NCI-H2029 (cell line): ENCODE measurements at regions not wholly inside any gene's neighbourhood (a gene's known extent, or its start where the extent isn't known, plus 50 kb on each side); places are given as distances from the start of the nearest gene placed in this dataset.

Source experiments
- DNase-seq: peaks from one replicate; lab custom pipeline; 2025; lab: John Stamatoyannopoulos, UW

- DNase-seq = no peak
Measured at GRCh38 chr22:23522623-23523251, 57.4 kb downstream of the IGLL1 start.

GRCh38 chr22:23521441-23522113 is 58.5 kb downstream of the IGLL1 start:
- peak; percentile 98 for DNase-seq

- DNase-seq = no peak
Measured at GRCh38 chr22:23520863-23521440, 59.1 kb downstream of the IGLL1 start.

- no peak for DNase-seq
Measured at GRCh38 chr22:23519442-23520157, 60.5 kb downstream of the IGLL1 start.

GRCh38 chr22:23518376-23519187 is 61.5 kb downstream of the IGLL1 start:
- no peak for DNase-seq

GRCh38 chr22:23517804-23518375 is 62.2 kb downstream of the IGLL1 start:
- DNase-seq = no peak

- no peak for DNase-seq
Measured at GRCh38 chr22:23516304-23516703, 63.8 kb downstream of the IGLL1 start.

- DNase-seq = no peak
Measured at GRCh38 chr22:23514322-23515038, 65.6 kb downstream of the IGLL1 start.

- no peak for DNase-seq
Measured at GRCh38 chr22:23513705-23514104, 66.4 kb downstream of the IGLL1 start.

GRCh38 chr22:23513133-23513532 is 67.0 kb downstream of the IGLL1 start:
- DNase-seq = no peak

- no peak for DNase-seq
Measured at GRCh38 chr22:23512721-23513120, 67.4 kb downstream of the IGLL1 start.

GRCh38 chr22:23512348-23512705 is 67.8 kb downstream of the IGLL1 start:
- DNase-seq = no peak

GRCh38 chr22:23511627-23512347 is 68.3 kb downstream of the IGLL1 start:
- no peak for DNase-seq

- DNase-seq = no peak
Measured at GRCh38 chr22:23509571-23510302, 70.4 kb downstream of the IGLL1 start.

- no peak for DNase-seq
Measured at GRCh38 chr22:23504516-23504915, 75.6 kb downstream of the IGLL1 start.

GRCh38 chr22:23503736-23504440 is 76.2 kb downstream of the IGLL1 start:
- no peak for DNase-seq

- DNase-seq = no peak
Measured at GRCh38 chr22:23503142-23503541, 76.9 kb downstream of the IGLL1 start.

- DNase-seq = no peak
Measured at GRCh38 chr22:23501708-23502107, 78.4 kb downstream of the IGLL1 start.

GRCh38 chr22:23501261-23501619 is 78.8 kb downstream of the IGLL1 start:
- no peak for DNase-seq
